SH-SY5Y (cell line): ENCODE measurements at regions not wholly inside any gene's neighbourhood (a gene's known extent, or its start where the extent isn't known, plus 50 kb on each side); places are given as distances from the start of the nearest gene placed in this dataset.

Experiments used
- GATA2 ChIP-seq: IDR thresholded peaks from 2 replicates; pipeline ENCODE4 v1.6.1; 2011; ENCODE audit warnings: mild to moderate bottlenecking, low read depth, low read length
- GATA3 ChIP-seq: IDR thresholded peaks from 2 replicates; pipeline ENCODE4 v1.6.1; 2011; ENCODE audit warnings: low read depth, mild to moderate bottlenecking, low read length, moderate library complexity

- TF ChIP-seq GATA2: no peak
- no peak for TF ChIP-seq GATA3
Measured at GRCh38 chr18:77487951-77488740, 238.5 kb downstream of the GALR1 start.
